H1 (cell line): ENCODE measurements at regions not wholly inside any gene's neighbourhood (a gene's known extent, or its start where the extent isn't known, plus 50 kb on each side); places are given as distances from the start of the nearest gene placed in this dataset.

Source experiments
- CTCF ChIA-PET: fragments of 300-600 bp; sonication (Branson Sonifier 250); formaldehyde crosslinking; loops from one replicate; lab custom pipeline; 2021; ENCODE audit not compliant: partially characterized antibody; lab: Charles Lee
- POLR2A ChIA-PET: fragments of 300-600 bp; sonication (Branson Sonifier 250); formaldehyde crosslinking; loops from one replicate; lab custom pipeline; 2021; ENCODE audit warnings: inconsistent platforms; ENCODE audit not compliant: partially characterized antibody; lab: Charles Lee
- DNase-seq, 2 experiments: peaks; one replicate each; pipeline versions ENCODE4 v3.0.0 to v3.0.0-alpha.2; 2010 to 2022; ENCODE audit warnings: low spot score in 2 of 2, low read depth in 1 of 2, mixed read lengths in 1 of 2
- FAIRE-seq: peaks from 2 replicates; lab custom pipeline; 2011; peaks lifted over from hg19 to GRCh38; lab: Jason Lieb, UNC
- H2AFZ ChIP-seq: 2 replicates; pipeline ENCODE4 v1.8.1; 2012; ENCODE audit warnings: low read length, inconsistent platforms
- H2AK5ac ChIP-seq: 2 replicates; pipeline ENCODE4 v1.6.1; 2013; ENCODE audit warnings: low read depth, low read length
- H2BK120ac ChIP-seq: replicated peaks from 2 replicates; pipeline ENCODE3; 2013; ENCODE audit warnings: low read depth, low read length, inconsistent platforms
- H2BK12ac ChIP-seq: 2 replicates; pipeline ENCODE4 v1.6.1; 2013; ENCODE audit warnings: low read depth, low read length
- H2BK15ac ChIP-seq: 2 replicates; pipeline ENCODE4 v1.6.1; 2013; ENCODE audit warnings: low read length
- H2BK20ac ChIP-seq: 2 replicates; pipeline ENCODE4 v1.6.1; 2013; ENCODE audit warnings: low read length
- H2BK5ac ChIP-seq: 2 replicates; pipeline ENCODE4 v1.6.1; 2013; ENCODE audit warnings: low read depth, low read length
- H3K14ac ChIP-seq: 2 replicates; pipeline ENCODE4 v1.6.1; 2013; ENCODE audit warnings: inconsistent platforms; ENCODE audit not compliant: insufficient read length
- H3K18ac ChIP-seq: 2 replicates; pipeline ENCODE4 v1.6.1; 2013; ENCODE audit warnings: low read length; ENCODE audit errors: extremely low read depth
- H3K23ac ChIP-seq: 2 replicates; pipeline ENCODE4 v1.6.1; 2013; ENCODE audit warnings: inconsistent platforms; ENCODE audit not compliant: insufficient read length
- H3K23me2 ChIP-seq: 2 replicates; pipeline ENCODE4 v1.6.1; 2013; ENCODE audit warnings: low read depth, low read length
- H3K27ac ChIP-seq: 2 replicates; pipeline ENCODE4 v1.6.1; 2011; ENCODE audit warnings: low read depth, low read length, inconsistent platforms
- H3K27me3 ChIP-seq, 4 experiments: replicated peaks in 1 of 4; 1 replicate in 1 of 4; 2 replicates in 3 of 4; pipeline versions ENCODE4 v1.6.1 to v1.8.1; 2011 to 2013; ENCODE audit warnings: low read length in 3 of 4, mild to moderate bottlenecking in 3 of 4, inconsistent platforms in 2 of 4, mixed read lengths in 2 of 4, moderate library complexity in 1 of 4; ENCODE audit not compliant: control insufficient read depth in 3 of 4, insufficient read depth in 3 of 4; ENCODE audit errors: extremely low read depth in 1 of 4
- H3K36me3 ChIP-seq, 4 experiments: 2 replicates each; pipeline versions ENCODE4 v1.6.1 to v1.8.1; 2011 to 2013; ENCODE audit warnings: mild to moderate bottlenecking in 4 of 4, low read length in 3 of 4, moderate library complexity in 2 of 4, control low read depth in 1 of 4, inconsistent platforms in 1 of 4; ENCODE audit not compliant: insufficient read depth in 4 of 4, control insufficient read depth in 2 of 4
- H3K4ac ChIP-seq: replicated peaks from 2 replicates; pipeline ENCODE3; 2013; ENCODE audit warnings: low read length, low read depth, mixed read lengths, inconsistent platforms; ENCODE audit not compliant: insufficient read length
- H3K4me1 ChIP-seq, 4 experiments: replicated peaks in 1 of 4; 1 replicate in 1 of 4; 2 replicates in 3 of 4; pipeline versions ENCODE4 v1.6.1 to v1.8.1; 2011 to 2013; ENCODE audit warnings: low read length in 3 of 4, inconsistent platforms in 2 of 4, mixed read lengths in 1 of 4; ENCODE audit not compliant: insufficient read depth in 4 of 4, control insufficient read depth in 3 of 4
- H3K4me2 ChIP-seq, 2 experiments: 2 replicates each; pipeline versions ENCODE4 v1.6.1 to v1.8.1; 2011 to 2013; ENCODE audit warnings: low read depth in 2 of 2, low read length in 2 of 2, control low read depth in 1 of 2, inconsistent platforms in 1 of 2, mild to moderate bottlenecking in 1 of 2; ENCODE audit not compliant: insufficient read depth in 1 of 2
- H3K4me3 ChIP-seq, 4 experiments: fragments of 200-600, 300-600 bp in 1 of 4; sonication (generic), shearing (Covaris generic), sonication (Bioruptor Twin) in 1 of 4; 2 replicates each; pipeline versions ENCODE4 v1.5.1 to v1.8.1; 2011 to 2016; ENCODE audit warnings: low read length in 4 of 4, low read depth in 3 of 4, control low read depth in 2 of 4, inconsistent platforms in 2 of 4, mild to moderate bottlenecking in 2 of 4, mixed read lengths in 1 of 4, moderate library complexity in 1 of 4; ENCODE audit not compliant: insufficient read depth in 2 of 4; ENCODE audit errors: extremely low read depth in 1 of 4
- H3K56ac ChIP-seq: replicated peaks from 2 replicates; pipeline ENCODE3; 2013; ENCODE audit warnings: low read depth, mild to moderate bottlenecking, mixed read lengths, low read length, inconsistent platforms; ENCODE audit not compliant: insufficient read length
- H3K79me1 ChIP-seq: 2 replicates; pipeline ENCODE4 v1.6.1; 2013; ENCODE audit warnings: low read depth, low read length, control low read depth
- H3K79me2 ChIP-seq, 2 experiments: 2 replicates each; pipeline versions ENCODE4 v1.6.1 to v1.8.1; 2012 to 2013; ENCODE audit warnings: low read length in 2 of 2, mild to moderate bottlenecking in 2 of 2, inconsistent platforms in 1 of 2; ENCODE audit not compliant: insufficient read depth in 2 of 2, control insufficient read depth in 1 of 2
- H3K9ac ChIP-seq, 4 experiments: replicated peaks in 1 of 4; 1 replicate in 1 of 4; 2 replicates in 3 of 4; pipeline versions ENCODE4 v1.6.1 to v1.8.1; 2011 to 2013; ENCODE audit warnings: low read depth in 3 of 4, low read length in 3 of 4, control low read depth in 2 of 4, mild to moderate bottlenecking in 2 of 4, moderate library complexity in 2 of 4, inconsistent platforms in 1 of 4; ENCODE audit errors: extremely low read depth in 1 of 4
- H3K9me3 ChIP-seq, 2 experiments: 2 replicates each; pipeline versions ENCODE4 v1.6.1 to v1.8.1; 2012 to 2013; ENCODE audit warnings: mild to moderate bottlenecking in 2 of 2, moderate library complexity in 2 of 2, control low read depth in 1 of 2, inconsistent platforms in 1 of 2, low read depth in 1 of 2, low read length in 1 of 2, mixed read lengths in 1 of 2; ENCODE audit not compliant: insufficient read depth in 2 of 2
- H4K20me1 ChIP-seq, 2 experiments: replicated peaks in 1 of 2; 2 replicates each; pipeline versions ENCODE3 to v1.8.1; 2011 to 2013; ENCODE audit warnings: inconsistent platforms in 2 of 2, low read length in 2 of 2, mild to moderate bottlenecking in 1 of 2; ENCODE audit not compliant: insufficient read depth in 2 of 2, control insufficient read depth in 1 of 2
- H4K5ac ChIP-seq: 2 replicates; pipeline ENCODE4 v1.6.1; 2013; ENCODE audit warnings: low read length, low read depth, mixed read lengths, inconsistent platforms; ENCODE audit not compliant: insufficient read length
- H4K8ac ChIP-seq: 2 replicates; pipeline ENCODE4 v1.8.0; 2013; ENCODE audit warnings: mild to moderate bottlenecking, moderate library complexity, low read length, inconsistent platforms; ENCODE audit not compliant: insufficient read depth; ENCODE audit errors: extremely low read depth
- H4K91ac ChIP-seq: replicated peaks from 2 replicates; pipeline ENCODE3; 2013; ENCODE audit warnings: low read length, mixed read lengths, inconsistent platforms; ENCODE audit not compliant: insufficient read length
- BACH1 ChIP-seq: IDR thresholded peaks from 2 replicates; pipeline ENCODE4 v1.6.1; 2012; ENCODE audit warnings: low read length, improper control_type of control experiment
- CHD2 ChIP-seq: IDR thresholded peaks from 2 replicates; pipeline ENCODE4 v1.6.1; 2012; ENCODE audit warnings: low read length, improper control_type of control experiment
- MAFK ChIP-seq: IDR thresholded peaks from 2 replicates; pipeline ENCODE4 v1.6.1; 2012; ENCODE audit warnings: low read depth, mild to moderate bottlenecking, improper control_type of control experiment, low read length
- SIX5 ChIP-seq: IDR thresholded peaks from 2 replicates; pipeline ENCODE4 v1.6.1; 2011; ENCODE audit warnings: mild to moderate bottlenecking, low read depth, low read length
- TBP ChIP-seq: IDR thresholded peaks from 2 replicates; pipeline ENCODE4 v1.6.1; 2011; ENCODE audit warnings: low read depth, low read length, improper control_type of control experiment
- WGBS, 2 experiments: shearing (Covaris generic) in 1 of 2; methylation state at CpG; one replicate each; pipeline versions ENCODE4 v1.1.6 to v1.1.7; 2013 to 2015; ENCODE audit warnings: low lambda C conversion rate in 2 of 2, mixed read lengths in 2 of 2, inconsistent platforms in 1 of 2, low coverage in 1 of 2, missing lambda C conversion rate in 1 of 2; ENCODE audit not compliant: insufficient replicate concordance in 2 of 2, insufficient coverage in 1 of 2, insufficient read length in 1 of 2; ENCODE audit errors: extremely low coverage in 1 of 2, missing lambda C conversion rate in 1 of 2; 5-methylcytosine and 5-hydroxymethylcytosine counted together

GRCh38 chr10:3433988-3434387 is 261.4 kb upstream of the PITRM1 start:
- no peak overlapping the region for H4K5ac ChIP-seq
- no peak overlapping the region for H3K9ac ChIP-seq
- FAIRE-seq (no peak), DNase-seq (no peak)
- no peak overlapping the region for H4K8ac ChIP-seq
- H3K56ac ChIP-seq, result no peak overlapping the region
- no peak overlapping the region for H3K23ac ChIP-seq
- ChIA-PET CTCF (no interaction called here), POLR2A (no interaction called here)
- no peak overlapping the region for H2BK12ac ChIP-seq
- no peak overlapping the region for H2AK5ac ChIP-seq
- H3K9me3 ChIP-seq, result peaks cover 2 to 5% of the 10 kb centered on the region in 2 experiments; a peak in 2 of 4 replicates
- H3K79me2 ChIP-seq, result no peaks in the 10 kb centered on the region
- H3K27ac ChIP-seq, result no peak overlapping the region
- no peak overlapping the region for H3K4ac ChIP-seq
- H3K4me3 ChIP-seq, result no peak overlapping the region
- H4K20me1 ChIP-seq, result no peaks in the 10 kb centered on the region
- no peak for TF ChIP-seq BACH1
- TF ChIP-seq SIX5, result no peak
- no peak for TF ChIP-seq MAFK
- TF ChIP-seq CHD2, result no peak
- no peak for TF ChIP-seq TBP
- no peak overlapping the region for H2BK15ac ChIP-seq
- H3K36me3 ChIP-seq, result no peaks in the 10 kb centered on the region
- no peak overlapping the region for H2BK5ac ChIP-seq
- H2BK20ac ChIP-seq, result no peak overlapping the region
- H3K79me1 ChIP-seq, result no peaks in the 10 kb centered on the region
- 93% methylated on average over 6 of the region's 6 CpGs; no CpG with 5 or more reads in 1 of the 2 experiments for WGBS, 2 experiments
- H3K18ac ChIP-seq, result no peak overlapping the region
- no peak overlapping the region for H3K14ac ChIP-seq
- no peak overlapping the region for H2BK120ac ChIP-seq
- peaks cover 3% of the 10 kb centered on the region; the same call in 1 of the 2 replicates for H3K23me2 ChIP-seq
- no peaks in the 10 kb centered on the region for H3K27me3 ChIP-seq
- H3K4me1 ChIP-seq, result no peaks in the 10 kb centered on the region
- H4K91ac ChIP-seq, result no peak overlapping the region
- H3K4me2 ChIP-seq, result no peak overlapping the region
- no peak overlapping the region for H2AFZ ChIP-seq
